HG02970 (cell line): ENCODE measurements at regions not wholly inside any gene's neighbourhood (a gene's known extent, or its start where the extent isn't known, plus 50 kb on each side); places are given as distances from the start of the nearest gene placed in this dataset.
"Not testable (repeated sequence)": the region's sequence is repeated elsewhere in the genome, so short reads cannot be mapped to it uniquely, and the experiment has no call there.

Experiments used
- ATAC-seq: cut with Tn5 transposase; IDR thresholded peaks from one replicate; pipeline ENCODE4 v1.9.1; 2021; ENCODE audit warnings: mild to moderate bottlenecking, moderate library complexity, moderate number of reproducible peaks; ENCODE audit not compliant: unreplicated experiment, low FRiP score

GRCh38 chr10:9470581-9470980 lies 1416.1 kb downstream of the GATA3 start:
- ATAC-seq: no peak

GRCh38 chr10:9501944-9502343 lies 1447.5 kb downstream of the GATA3 start:
- ATAC-seq: no peak

- ATAC-seq: no peak
Observed at GRCh38 chr10:9504227-9504626, 1449.7 kb downstream of the GATA3 start.

DNA sequence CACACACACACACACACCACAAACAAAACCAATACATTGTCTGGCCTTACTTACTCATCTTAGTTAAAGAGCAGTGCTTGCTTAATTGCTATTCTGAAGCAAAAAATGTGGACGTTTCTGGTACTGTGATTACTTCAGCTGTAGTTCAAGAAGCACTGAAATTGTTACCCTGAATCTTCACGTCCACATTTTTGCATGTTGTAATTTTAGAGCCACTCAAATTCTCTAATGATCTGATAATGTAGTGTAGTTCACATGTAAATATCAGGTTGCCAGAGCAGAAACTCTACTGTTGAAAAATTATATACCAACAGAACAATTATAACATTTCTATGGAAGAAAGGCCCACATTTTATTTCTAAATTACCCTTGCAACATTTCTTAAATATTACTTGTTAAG lies 1451.1 kb downstream of the GATA3 start:
- no peak for ATAC-seq

DNA sequence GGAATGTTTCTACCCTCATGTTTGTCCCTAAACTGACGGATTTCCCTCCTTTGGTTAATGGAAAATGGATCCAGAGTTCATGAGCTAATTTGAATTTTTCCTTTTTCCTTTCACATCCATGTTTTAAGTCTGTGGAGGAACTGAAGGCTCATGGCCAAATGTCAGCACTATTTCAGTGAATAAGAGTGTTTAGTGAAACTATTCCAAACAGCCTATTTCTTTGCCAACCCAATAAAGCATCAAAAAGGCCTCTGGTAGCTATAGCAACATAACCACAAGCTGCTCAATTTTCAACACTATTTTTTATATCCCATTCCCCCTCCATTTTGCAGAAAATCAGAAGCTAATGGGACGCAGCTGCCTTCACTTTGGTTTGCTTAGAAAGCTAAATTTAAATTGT lies 1454.1 kb downstream of the GATA3 start:
- no peak for ATAC-seq

GRCh38 chr10:9510626-9511025 lies 1456.1 kb downstream of the GATA3 start:
- ATAC-seq: no peak

GRCh38 chr10:9515922-9516321 lies 1461.4 kb downstream of the GATA3 start:
- ATAC-seq: no peak

- ATAC-seq: no peak
Observed at GRCh38 chr10:9535744-9536143, 1481.3 kb downstream of the GATA3 start.

- no peak for ATAC-seq
Observed at GRCh38 chr10:9545073-9545472, 1472.6 kb upstream of the CELF2 start.

- no peak for ATAC-seq
Observed at GRCh38 chr10:9547936-9548904, 1469.5 kb upstream of the CELF2 start.

GRCh38 chr10:9550810-9551209 lies 1466.9 kb upstream of the CELF2 start:
- no peak for ATAC-seq

DNA sequence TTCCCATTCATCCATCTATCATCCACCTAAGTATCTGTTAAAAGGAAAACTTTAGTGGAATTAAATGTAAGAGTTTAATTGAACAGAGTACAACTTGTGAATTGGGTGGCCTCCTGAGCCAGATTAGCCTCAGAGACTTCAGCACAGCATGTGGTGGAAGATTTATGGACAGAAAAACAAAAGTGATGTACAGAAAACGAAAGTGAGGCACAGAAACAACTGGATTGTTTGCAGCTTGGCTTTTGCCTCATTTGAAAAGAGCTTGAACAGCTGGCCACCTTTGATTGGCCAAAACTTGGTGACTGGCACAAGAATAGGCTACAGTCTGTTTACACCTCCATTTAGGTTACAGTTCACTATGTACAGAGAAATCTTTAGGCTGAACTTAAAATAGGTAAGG lies 1463.4 kb upstream of the CELF2 start:
- no peak for ATAC-seq

DNA sequence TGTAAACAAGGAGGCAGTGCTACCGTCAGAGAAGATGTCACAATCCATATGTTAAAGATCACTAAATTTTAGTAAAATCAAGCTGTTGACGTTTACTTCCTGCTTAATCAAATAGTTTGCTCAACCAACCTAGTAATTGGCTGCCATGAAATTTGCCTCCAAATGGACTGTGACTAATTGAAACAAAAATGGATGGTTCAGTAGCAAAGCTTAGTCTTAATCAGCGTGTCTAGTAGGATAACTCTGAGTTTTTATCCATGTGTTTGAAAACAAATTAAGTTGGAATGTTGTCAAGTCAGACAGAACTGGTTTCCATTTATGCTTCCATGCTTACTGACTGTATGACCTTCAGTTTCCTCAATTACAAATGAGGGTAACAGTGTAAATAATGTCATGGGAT lies 1456.7 kb upstream of the CELF2 start:
- no peak for ATAC-seq

DNA sequence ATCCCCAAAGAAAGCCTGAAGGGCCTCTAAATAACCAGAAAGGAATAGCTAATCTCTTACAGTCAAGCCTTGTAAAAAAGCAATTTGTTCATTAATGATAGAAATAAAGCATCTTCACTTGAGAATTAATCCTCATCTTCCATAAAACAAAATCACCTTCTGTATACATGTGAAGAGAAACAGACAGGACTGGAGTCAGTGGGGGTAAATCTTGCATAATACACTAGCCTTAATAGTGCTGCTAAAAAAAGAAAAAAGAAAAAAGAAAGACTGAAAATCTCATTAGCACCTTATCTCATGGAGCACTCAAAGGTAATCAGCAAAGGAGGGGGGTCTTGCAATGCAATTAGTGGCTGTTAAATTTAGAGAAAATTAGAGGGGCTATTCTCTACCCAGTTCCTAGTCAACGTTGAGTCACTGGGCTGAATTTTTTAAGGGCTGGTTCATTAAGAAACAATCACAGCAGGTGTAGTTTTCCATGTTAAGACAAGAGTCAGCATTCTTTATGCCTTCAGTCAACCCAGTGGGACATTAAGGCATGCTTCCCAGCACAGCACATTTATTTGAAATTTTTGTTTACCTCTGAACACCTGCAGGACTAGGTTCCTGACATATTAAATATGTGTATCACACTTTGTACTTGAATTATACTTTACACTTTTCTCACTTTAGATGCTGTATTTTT lies 1455.7 kb upstream of the CELF2 start:
- no peak for ATAC-seq

GRCh38 chr10:9577746-9578145 lies 1439.9 kb upstream of the CELF2 start:
- no peak for ATAC-seq

- ATAC-seq: no peak
Observed at GRCh38 chr10:9579110-9579705, 1438.5 kb upstream of the CELF2 start.

DNA sequence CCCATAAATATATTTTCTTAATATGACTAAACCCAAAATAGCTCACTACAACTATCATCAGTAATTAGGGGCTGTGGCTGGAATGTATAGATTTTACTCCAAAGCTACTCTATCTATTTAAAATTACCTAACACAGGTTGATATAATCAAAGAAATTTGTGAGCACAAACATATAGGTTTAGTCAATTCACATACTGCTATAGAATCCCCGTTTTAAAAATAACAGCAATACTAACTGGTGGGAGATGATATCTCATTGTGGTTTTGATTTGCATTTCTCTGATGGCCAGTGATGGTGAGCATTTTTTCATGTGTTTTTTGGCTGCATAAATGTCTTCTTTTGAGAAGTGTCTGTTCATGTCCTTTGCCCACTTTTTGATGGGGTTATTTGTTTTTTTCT lies 1434.9 kb upstream of the CELF2 start:
- ATAC-seq: not testable (repeated sequence)

DNA sequence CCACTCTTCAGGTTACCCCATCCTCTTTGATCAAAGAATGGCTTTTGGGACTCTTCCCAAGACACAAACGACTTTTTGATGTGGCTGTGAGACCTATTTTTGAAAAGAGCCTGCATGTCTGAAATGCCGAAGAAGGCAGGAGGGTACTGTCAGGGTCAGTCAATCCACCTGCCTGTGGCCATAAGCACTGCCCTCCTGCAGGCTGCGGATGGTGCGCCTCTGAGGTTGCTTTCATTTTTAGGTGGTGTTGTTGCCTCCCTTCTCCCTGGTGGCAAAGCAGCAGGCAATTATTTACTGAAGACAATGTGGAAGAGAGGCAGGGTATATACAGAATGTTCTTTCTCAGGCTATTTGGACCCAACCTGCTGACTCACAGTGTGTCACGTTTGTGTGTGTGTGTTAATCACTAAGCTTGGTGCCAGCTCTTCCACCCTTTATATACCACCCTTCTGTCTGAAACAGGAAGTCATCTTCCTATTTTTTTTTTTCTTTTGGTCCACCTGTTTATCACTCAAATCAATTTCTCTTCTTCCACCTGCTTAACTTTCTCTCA lies 1421.2 kb upstream of the CELF2 start:
- ATAC-seq: no peak

GRCh38 chr10:9602998-9603397 lies 1414.7 kb upstream of the CELF2 start:
- no peak for ATAC-seq

DNA sequence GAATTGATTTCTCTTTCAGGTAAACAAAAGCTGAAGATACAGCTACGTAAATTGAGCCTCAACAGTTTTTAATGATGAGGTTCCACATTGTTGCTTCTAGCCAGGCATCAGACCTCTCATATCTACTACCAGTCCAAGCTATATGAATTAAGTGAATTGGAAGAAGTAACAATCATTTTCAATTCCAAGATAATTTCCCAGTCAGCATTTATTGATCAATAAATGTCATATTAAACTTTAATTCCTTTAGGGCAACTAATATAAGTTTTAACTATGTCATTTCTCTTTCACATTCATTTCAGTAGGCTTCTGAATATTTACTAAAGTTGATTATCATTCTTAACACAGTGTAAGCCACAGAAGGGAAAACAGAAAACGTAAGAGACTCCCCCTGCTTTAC lies 1413.7 kb upstream of the CELF2 start:
- ATAC-seq: no peak

- ATAC-seq: no peak
Observed at GRCh38 chr10:9605231-9605630, 1412.4 kb upstream of the CELF2 start.
